Endothelial cell of umbilical vein (primary cell): ENCODE measurements at regions not wholly inside any gene's neighbourhood (a gene's known extent, or its start where the extent isn't known, plus 50 kb on each side); places are given as distances from the start of the nearest gene placed in this dataset.

Experiments used
- BruUV-seq: library from RNA; stranded (reverse); fragments of 400-500 nt; replicated peaks from 2 replicates; lab custom pipeline; 2021; lab: Mats Ljungman, UMichigan
- CTCF ChIA-PET: fragments of 300-600, 350-600 bp; sonication (Branson Sonifier 250); formaldehyde crosslinking; loops from one replicate; lab custom pipeline; 2021; ENCODE audit warnings: antibody characterized with exemption, inconsistent platforms; lab: Charles Lee
- POLR2A ChIA-PET: fragments of 300-600, 350-600 bp; sonication (Branson Sonifier 250); formaldehyde crosslinking; loops from one replicate; lab custom pipeline; 2021; ENCODE audit warnings: antibody characterized with exemption, inconsistent platforms; lab: Charles Lee
- DNase-seq: peaks from one replicate; pipeline ENCODE4 v3.0.0-alpha.2; 2011; ENCODE audit warnings: low read depth, low spot score
- FAIRE-seq: peaks from 2 replicates; lab custom pipeline; 2011; peaks lifted over from hg19 to GRCh38; lab: Jason Lieb, UNC
- H2AFZ ChIP-seq: 2 replicates; pipeline ENCODE4 v1.6.0; 2012; ENCODE audit warnings: low read depth, low read length, control low read depth, inconsistent platforms
- H3K27ac ChIP-seq: 2 replicates; pipeline ENCODE4 v1.5.1; 2011; ENCODE audit warnings: low read depth, mild to moderate bottlenecking, control low read depth, low read length, moderate library complexity; ENCODE audit not compliant: insufficient read depth
- H3K27me3 ChIP-seq, 2 experiments: 2 replicates each; pipeline versions ENCODE4 v1.6.0 to v1.6.1; 2011; ENCODE audit warnings: low read length in 2 of 2, mixed read lengths in 1 of 2; ENCODE audit not compliant: control insufficient read depth in 2 of 2, insufficient read depth in 2 of 2
- H3K36me3 ChIP-seq, 2 experiments: 2 replicates in 1 of 2; 3 replicates in 1 of 2; pipeline ENCODE4 v1.5.1; 2011; ENCODE audit warnings: low read length in 2 of 2, mild to moderate bottlenecking in 1 of 2, moderate library complexity in 1 of 2; ENCODE audit not compliant: control insufficient read depth in 2 of 2, insufficient read depth in 2 of 2; ENCODE audit errors: extremely low read depth in 1 of 2
- H3K4me1 ChIP-seq: 3 replicates; pipeline ENCODE4 v1.5.1; 2011; ENCODE audit warnings: mild to moderate bottlenecking, low read length; ENCODE audit not compliant: control insufficient read depth, insufficient read depth; ENCODE audit errors: extremely low read depth
- H3K4me2 ChIP-seq: 2 replicates; pipeline ENCODE4 v1.6.1; 2011; ENCODE audit warnings: low read length, control low read depth, mixed read lengths; ENCODE audit not compliant: insufficient read depth
- H3K4me3 ChIP-seq, 3 experiments: fragments of 200-600 bp in 1 of 3; sonication (generic), shearing (Covaris generic) in 1 of 3; replicated peaks in 1 of 3; 2 replicates each; pipeline ENCODE4 v1.5.1; 2011 to 2016; ENCODE audit warnings: control low read depth in 3 of 3, low read length in 3 of 3, mild to moderate bottlenecking in 2 of 3, inconsistent platforms in 1 of 3, low read depth in 1 of 3, moderate library complexity in 1 of 3; ENCODE audit not compliant: insufficient read depth in 1 of 3
- H3K79me2 ChIP-seq: 2 replicates; pipeline ENCODE4 v1.6.0; 2012; ENCODE audit warnings: low read length, inconsistent platforms; ENCODE audit not compliant: control insufficient read depth, insufficient read depth
- H3K9ac ChIP-seq: replicated peaks from 2 replicates; pipeline ENCODE3; 2011; ENCODE audit warnings: low read length, control low read depth; ENCODE audit not compliant: insufficient read depth; ENCODE audit errors: extremely low read depth
- H3K9me1 ChIP-seq: replicated peaks from 3 replicates; pipeline ENCODE4 v1.6.0; 2011; ENCODE audit warnings: mild to moderate bottlenecking, low read length; ENCODE audit not compliant: control insufficient read depth, insufficient read depth; ENCODE audit errors: extremely low read depth
- H3K9me3 ChIP-seq: replicated peaks from 2 replicates; pipeline ENCODE4 v1.5.1; 2012; ENCODE audit warnings: low read length, inconsistent platforms; ENCODE audit not compliant: control insufficient read depth, insufficient read depth
- H4K20me1 ChIP-seq: replicated peaks from 2 replicates; pipeline ENCODE3; 2011; ENCODE audit warnings: mild to moderate bottlenecking, low read length; ENCODE audit not compliant: control insufficient read depth, insufficient read depth; ENCODE audit errors: extremely low read depth
- EZH2 ChIP-seq: IDR thresholded peaks from 2 replicates; pipeline ENCODE4 v1.6.1; 2012; ENCODE audit warnings: borderline replicate concordance, low read depth, mild to moderate bottlenecking, moderate library complexity, low read length, inconsistent platforms; ENCODE audit not compliant: severe bottlenecking
- FOS ChIP-seq: IDR thresholded peaks from 2 replicates; pipeline ENCODE4 v1.6.1; 2011; ENCODE audit warnings: mild to moderate bottlenecking, low read length, moderate library complexity, borderline replicate concordance; ENCODE audit not compliant: insufficient read depth
- GATA2 ChIP-seq: IDR thresholded peaks from 2 replicates; pipeline ENCODE4 v1.7.0; 2011; ENCODE audit warnings: low read depth, mild to moderate bottlenecking, moderate library complexity, mixed read lengths, low read length; ENCODE audit not compliant: insufficient read length, insufficient read depth
- JUN ChIP-seq: IDR thresholded peaks from 2 replicates; pipeline ENCODE4 v1.6.1; 2011; ENCODE audit warnings: borderline replicate concordance, low read depth; ENCODE audit not compliant: insufficient read length, insufficient read depth
- MYC ChIP-seq: IDR thresholded peaks from one replicate; pipeline ENCODE4 v1.6.1; 2011; ENCODE audit warnings: mild to moderate bottlenecking, low read depth, low read length
- POLR2AphosphoS5 ChIP-seq: IDR thresholded peaks from 2 replicates; pipeline ENCODE4 v1.6.1; 2012; ENCODE audit warnings: low read depth, mild to moderate bottlenecking, control low read depth, low read length, moderate library complexity; ENCODE audit not compliant: insufficient read depth
- dilution Hi-C: fragments of 300-500 bp; cut with MboI; formaldehyde crosslinking; loops from one replicate; pipeline ENCODE4 v1.15.0; 2019; ENCODE audit warnings: low sequenced_read_pairs; ENCODE audit not compliant: extremely low pct_ligation_motif_present
- intact Hi-C: fragments of 100-400 bp; cut with micrococcal nuclease; formaldehyde crosslinking; loops from one replicate; pipeline ENCODE4 v1.10.0; 2022

DNA sequence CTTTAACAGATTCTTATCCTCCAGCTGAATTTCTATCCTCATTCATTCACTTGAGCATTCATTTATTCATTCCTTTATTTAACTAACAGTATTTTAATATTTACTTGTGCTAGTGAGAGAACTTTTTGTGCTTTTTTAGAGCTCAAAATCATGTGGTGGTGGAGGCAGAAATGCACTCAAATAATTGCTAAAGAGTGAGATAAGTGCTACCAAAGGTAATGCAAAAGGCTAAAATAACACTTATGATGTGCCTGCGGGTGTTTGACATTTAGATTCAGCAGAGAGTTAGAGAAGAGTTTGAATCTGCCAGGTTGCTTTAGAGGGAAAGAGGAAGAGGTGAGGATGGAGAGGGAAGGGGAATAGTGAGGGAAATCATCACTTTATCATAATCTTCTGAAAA, 431.5 kb upstream of the EDIL3 start:
- intact Hi-C loops (no loop called here), dilution Hi-C loops (no loop called here)
- TF ChIP-seq JUN (no peak), FOS (no peak), MYC (no peak)
- no peak overlapping the region for H3K27ac ChIP-seq
- H4K20me1 ChIP-seq = no peaks in the 10 kb centered on the region
- H2AFZ ChIP-seq = no peak overlapping the region
- ChIA-PET CTCF (no interaction called here), POLR2A (no interaction called here)
- no TSS peak for BruUV-seq
- DNase-seq = no peak
- H3K4me1 ChIP-seq = no peaks in the 10 kb centered on the region
- no peaks in the 10 kb centered on the region for H3K9me3 ChIP-seq
- no peak overlapping the region for H3K4me3 ChIP-seq
- no peaks in the 10 kb centered on the region for H3K36me3 ChIP-seq
- FAIRE-seq = no peak
- no peaks in the 10 kb centered on the region for H3K9me1 ChIP-seq
- no peak overlapping the region for H3K9ac ChIP-seq
- no peaks in the 10 kb centered on the region for H3K79me2 ChIP-seq
- H3K27me3 ChIP-seq = no peaks in the 10 kb centered on the region
- no peak overlapping the region for H3K4me2 ChIP-seq

DNA sequence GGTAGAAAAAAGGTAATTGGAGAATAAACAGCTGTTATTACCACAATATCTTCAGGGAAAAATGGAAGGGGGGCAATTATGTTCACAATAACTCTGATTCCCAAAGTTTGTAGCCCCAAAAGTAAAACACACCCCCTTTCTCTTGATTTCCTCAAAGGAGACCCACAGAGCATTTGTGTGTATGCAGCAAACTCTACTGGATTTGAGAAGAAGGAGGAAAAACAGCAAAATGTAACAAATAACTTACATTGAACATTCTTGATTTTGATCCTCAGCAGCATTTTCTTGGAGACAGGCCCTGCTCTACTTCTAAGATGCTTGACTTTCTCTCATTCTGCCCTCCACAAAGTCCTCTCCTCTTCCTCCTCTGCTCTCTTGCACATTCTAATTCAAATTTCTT, 420.8 kb upstream of the EDIL3 start:
- no peak overlapping the region for H3K4me3 ChIP-seq
- intact Hi-C loops (no loop called here), dilution Hi-C loops (no loop called here)
- H3K9me3 ChIP-seq = no peaks in the 10 kb centered on the region
- H3K27me3 ChIP-seq = no peaks in the 10 kb centered on the region
- H3K27ac ChIP-seq = no peak overlapping the region
- no peaks in the 10 kb centered on the region for H3K36me3 ChIP-seq
- no peaks in the 10 kb centered on the region for H3K9me1 ChIP-seq
- no peak overlapping the region for H3K4me2 ChIP-seq
- H3K4me1 ChIP-seq = no peaks in the 10 kb centered on the region
- no peak for DNase-seq
- no TSS peak for BruUV-seq
- no peaks in the 10 kb centered on the region for H3K79me2 ChIP-seq
- H2AFZ ChIP-seq = no peak overlapping the region
- H4K20me1 ChIP-seq = no peaks in the 10 kb centered on the region
- ChIA-PET POLR2A (no interaction called here), CTCF (no interaction called here)
- FAIRE-seq = no peak
- TF ChIP-seq EZH2 (no peak), JUN (no peak), GATA2 (no peak), POLR2AphosphoS5 (no peak)
- no peak overlapping the region for H3K9ac ChIP-seq
